ENCODE measurements at regions not wholly inside any gene's neighbourhood (a gene's known extent, or its start where the extent isn't known, plus 50 kb on each side); places are given as distances from the start of the nearest gene placed in this dataset.

GRCh38 chr7:48742079-48742798 is 182.1 kb upstream of the CDC14C start:
- TF ChIP-seq REST (IDR thresholded peaks at IDR 0.05; ENCODE audit: unreplicated experiment) (no peak), CTCF (conservative IDR thresholded peaks at IDR 0.05; ENCODE audit: low read depth in 2 of 2) (no peak), POLR2AphosphoS5 (IDR thresholded peaks at IDR 0.05; ENCODE audit: low read depth) (no peak)
